IMR-90 (cell line): ENCODE measurements at regions not wholly inside any gene's neighbourhood (a gene's known extent, or its start where the extent isn't known, plus 50 kb on each side); places are given as distances from the start of the nearest gene placed in this dataset.

Source experiments
- ATAC-seq: fragments of 200-7000 bp; cut with Tn5 transposase; 2 replicates; pipeline ENCODE4 v1.9.1; 2020; ENCODE audit warnings: low read depth, mild to moderate bottlenecking, moderate library complexity
- BruUV-seq: library from RNA; stranded (reverse); fragments of 400-500 nt; replicated peaks from 2 replicates; lab custom pipeline; 2021; lab: Mats Ljungman, UMichigan
- CTCF ChIA-PET: fragments of 300-600 bp; formaldehyde crosslinking; extraction: SDS; loops from one replicate; lab custom pipeline; 2021; ENCODE audit warnings: antibody characterized with exemption; lab: Yijun Ruan, JAX
- POLR2A ChIA-PET: fragments of 300-600 bp; sonication (Branson Sonifier 250); formaldehyde crosslinking; loops from one replicate; lab custom pipeline; 2022; ENCODE audit warnings: antibody characterized with exemption; ENCODE audit not compliant: unreplicated experiment; lab: Charles Lee
- DNase-seq: peaks from one replicate; pipeline ENCODE4 v3.0.0; 2013
- H2AFZ ChIP-seq: replicated peaks from 2 replicates; pipeline ENCODE3; 2013; ENCODE audit warnings: low read length, mild to moderate bottlenecking; ENCODE audit not compliant: poor library complexity
- H2AK5ac ChIP-seq: 2 replicates; pipeline ENCODE4 v1.6.1; 2013; ENCODE audit warnings: low read depth, low read length, inconsistent platforms
- H2AK9ac ChIP-seq: replicated peaks from 2 replicates; pipeline ENCODE3; 2013; ENCODE audit warnings: mild to moderate bottlenecking, low read depth, low read length, moderate library complexity; ENCODE audit not compliant: poor library complexity
- H2BK120ac ChIP-seq: 2 replicates; pipeline ENCODE4 v1.6.1; 2013; ENCODE audit warnings: low read depth, low read length, inconsistent platforms
- H2BK15ac ChIP-seq: 3 replicates; pipeline ENCODE4 v1.6.1; 2013; ENCODE audit warnings: low read depth, low read length, inconsistent platforms
- H2BK20ac ChIP-seq: 2 replicates; pipeline ENCODE4 v1.6.1; 2013; ENCODE audit warnings: low read depth, mild to moderate bottlenecking, inconsistent platforms, low read length, moderate library complexity
- H2BK5ac ChIP-seq: 2 replicates; pipeline ENCODE4 v1.6.1; 2013; ENCODE audit warnings: mild to moderate bottlenecking, low read depth, low read length, inconsistent platforms; ENCODE audit not compliant: poor library complexity, severe bottlenecking
- H3K14ac ChIP-seq: replicated peaks from 2 replicates; pipeline ENCODE4 v1.6.1; 2013; ENCODE audit warnings: low read depth, low read length, inconsistent platforms
- H3K18ac ChIP-seq: 2 replicates; pipeline ENCODE4 v1.6.1; 2013; ENCODE audit warnings: low read depth, low read length, control low read depth
- H3K23ac ChIP-seq: 2 replicates; pipeline ENCODE4 v1.6.1; 2013; ENCODE audit warnings: low read depth, low read length, inconsistent platforms
- H3K27ac ChIP-seq: 2 replicates; pipeline ENCODE4 v1.5.1; 2013; ENCODE audit warnings: mild to moderate bottlenecking, control low read depth, low read length; ENCODE audit not compliant: insufficient read depth
- H3K27me3 ChIP-seq: 2 replicates; pipeline ENCODE4 v1.6.1; 2013; ENCODE audit warnings: low read length; ENCODE audit not compliant: control insufficient read depth, insufficient read depth
- H3K36me3 ChIP-seq: 2 replicates; pipeline ENCODE4 v1.6.1; 2013; ENCODE audit warnings: low read length, mixed read lengths; ENCODE audit not compliant: control insufficient read depth, insufficient read depth
- H3K4ac ChIP-seq: 2 replicates; pipeline ENCODE4 v1.6.1; 2013; ENCODE audit warnings: low read depth, low read length, inconsistent platforms
- H3K4me1 ChIP-seq: 2 replicates; pipeline ENCODE4 v1.6.1; 2013; ENCODE audit warnings: low read length, mixed read lengths; ENCODE audit not compliant: control insufficient read depth, insufficient read depth
- H3K4me2 ChIP-seq: 2 replicates; pipeline ENCODE4 v1.6.1; 2013; ENCODE audit warnings: low read depth, mild to moderate bottlenecking, control low read depth, low read length, moderate library complexity
- H3K4me3 ChIP-seq: 2 replicates; pipeline ENCODE4 v1.5.1; 2013; ENCODE audit warnings: low read depth, mild to moderate bottlenecking, control low read depth, low read length, moderate library complexity; ENCODE audit not compliant: insufficient read depth
- H3K56ac ChIP-seq: 2 replicates; pipeline ENCODE4 v1.6.1; 2013; ENCODE audit warnings: low read length, inconsistent platforms; ENCODE audit not compliant: insufficient read depth; ENCODE audit errors: extremely low read depth
- H3K79me1 ChIP-seq, 2 experiments: 2 replicates each; pipeline ENCODE4 v1.6.1; 2013; ENCODE audit warnings: low read length in 2 of 2, inconsistent platforms in 1 of 2, low read depth in 1 of 2
- H3K9ac ChIP-seq: 2 replicates; pipeline ENCODE4 v1.6.1; 2013; ENCODE audit warnings: low read depth, low read length, control low read depth
- H3K9me1 ChIP-seq: 2 replicates; pipeline ENCODE4 v1.6.1; 2013; ENCODE audit warnings: low read length, inconsistent platforms; ENCODE audit not compliant: insufficient read depth
- H3K9me3 ChIP-seq: 2 replicates; pipeline ENCODE4 v1.6.1; 2013; ENCODE audit warnings: low read length; ENCODE audit not compliant: control insufficient read depth, insufficient read depth
- H4K20me1 ChIP-seq: 2 replicates; pipeline ENCODE4 v1.6.1; 2013; ENCODE audit warnings: low read length, inconsistent platforms; ENCODE audit not compliant: insufficient read depth
- H4K5ac ChIP-seq: 2 replicates; pipeline ENCODE4 v1.6.1; 2013; ENCODE audit warnings: mild to moderate bottlenecking, low read depth, low read length, control low read depth
- H4K8ac ChIP-seq, 2 experiments: 2 replicates each; pipeline ENCODE4 v1.6.1; 2013; ENCODE audit warnings: low read depth in 2 of 2, low read length in 2 of 2, control low read depth in 1 of 2, inconsistent platforms in 1 of 2
- H4K91ac ChIP-seq: 2 replicates; pipeline ENCODE4 v1.6.1; 2013; ENCODE audit warnings: low read depth, low read length, inconsistent platforms; ENCODE audit not compliant: insufficient read depth
- FOS ChIP-seq: fragments of 150-350 bp; IDR thresholded peaks from 2 replicates; pipeline ENCODE4 v1.6.1; 2016; ENCODE audit warnings: low read depth, low read length
- MAFK ChIP-seq: IDR thresholded peaks from 2 replicates; pipeline ENCODE4 v1.6.1; 2012; ENCODE audit warnings: low read depth, low read length, improper control_type of control experiment
- WGBS, 2 experiments: methylation state at CpG; one replicate each; pipeline versions ENCODE4 v1.1.5 to v1.1.7; 2013; ENCODE audit warnings: missing lambda C conversion rate in 2 of 2; ENCODE audit not compliant: insufficient read length in 1 of 2; ENCODE audit errors: extremely low coverage in 2 of 2; 5-methylcytosine and 5-hydroxymethylcytosine counted together
- dilution Hi-C: fragments of 300-500 bp; cut with HindIII; formaldehyde crosslinking; loops from one replicate; pipeline ENCODE4 v1.14.3; 2018; ENCODE audit warnings: low sequenced_read_pairs; ENCODE audit not compliant: unreplicated experiment
- in situ Hi-C: fragments of 300-500 bp; cut with MboI; formaldehyde crosslinking; loops from 3 replicates; pipeline ENCODE4 v1.14.3; 2019; ENCODE audit warnings: low sequenced_read_pairs, inconsistent platforms, mixed read lengths
- intact Hi-C: fragments of 100-400 bp; cut with micrococcal nuclease; formaldehyde crosslinking; loops from 2 replicates; pipeline ENCODE4 v1.10.0; 2022

- H3K9ac ChIP-seq, result no peak overlapping the region
- no peak overlapping the region for H3K4me3 ChIP-seq
- H3K56ac ChIP-seq, result no peak overlapping the region
- no peak overlapping the region for H3K14ac ChIP-seq
- no peak overlapping the region for H2BK120ac ChIP-seq
- no peak overlapping the region for H3K18ac ChIP-seq
- H3K4me2 ChIP-seq, result no peak overlapping the region
- no peaks in the 10 kb centered on the region for H3K36me3 ChIP-seq
- no peak overlapping the region for H2BK15ac ChIP-seq
- H4K20me1 ChIP-seq, result no peaks in the 10 kb centered on the region
- CTCF ChIA-PET, result no interaction called here
- H3K27me3 ChIP-seq, result peaks cover 5% of the 10 kb centered on the region; the same call in 1 of the 2 replicates
- no CpG with 5 or more reads among the region's 4 CpGs for WGBS, 2 experiments
- no peaks in the 10 kb centered on the region for H3K4me1 ChIP-seq
- intact Hi-C loops, result no loop called here
- no peak overlapping the region for H3K23ac ChIP-seq
- no peak overlapping the region for H3K27ac ChIP-seq
- H4K91ac ChIP-seq, result no peak overlapping the region
- H2AFZ ChIP-seq, result no peak overlapping the region
- no peaks in the 10 kb centered on the region for H3K9me3 ChIP-seq
- no peak overlapping the region for H2BK5ac ChIP-seq
- TF ChIP-seq FOS (no peak), MAFK (0 out of 2 replicates have a peak, but pooled peaks have one; percentile 28)
- no peak overlapping the region for H4K8ac ChIP-seq
- POLR2A ChIA-PET, result no interaction called here
- in situ Hi-C loops, result no loop called here
- DNase-seq, result no peak
- no peak for ATAC-seq
- no peak overlapping the region for H2BK20ac ChIP-seq
- BruUV-seq, result no TSS peak
- H3K4ac ChIP-seq, result no peak overlapping the region
- no peaks in the 10 kb centered on the region for H3K79me1 ChIP-seq
- H4K5ac ChIP-seq, result no peak overlapping the region
- dilution Hi-C loops, result no loop called here
- H2AK9ac ChIP-seq, result no peak overlapping the region
- no peaks in the 10 kb centered on the region for H3K9me1 ChIP-seq
- no peak overlapping the region for H2AK5ac ChIP-seq
Observed at GRCh38 chr10:125397608-125398007, 237.2 kb upstream of the CTBP2 start.
